AG10803 (cell line): ENCODE measurements at regions not wholly inside any gene's neighbourhood (a gene's known extent, or its start where the extent isn't known, plus 50 kb on each side); places are given as distances from the start of the nearest gene placed in this dataset.

Source experiments
- DNase-seq: peaks from one replicate; pipeline ENCODE4 v3.0.0; 2010; ENCODE audit warnings: low read depth
- H3K4me3 ChIP-seq: 2 replicates; pipeline ENCODE4 v1.5.1; 2011; ENCODE audit warnings: mild to moderate bottlenecking, low read length, control low read depth
- CTCF ChIP-seq: conservative IDR thresholded peaks from 2 replicates; pipeline ENCODE4 v1.5.1; 2011; ENCODE audit warnings: mild to moderate bottlenecking, low read length, control low read depth, inconsistent platforms

DNA sequence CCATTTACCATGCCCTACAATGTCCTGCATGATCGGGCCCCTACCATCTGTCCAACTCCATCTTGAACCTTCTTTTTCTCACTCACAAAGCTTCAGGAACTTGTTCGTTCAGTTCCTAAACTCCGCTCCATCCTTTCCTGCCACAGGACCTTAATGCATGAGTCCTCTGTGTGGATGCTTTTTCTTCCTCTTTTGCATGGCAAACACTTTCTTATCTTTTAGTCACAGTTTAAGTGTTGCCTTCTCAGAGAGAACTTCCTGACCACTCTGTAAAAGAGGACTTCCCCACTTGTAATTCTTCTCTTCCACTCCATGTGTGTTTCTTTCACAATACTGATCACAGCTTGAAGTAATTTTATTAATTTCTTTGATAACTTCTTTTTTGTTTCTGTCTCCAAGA is 54.4 kb upstream of the ETV6 start:
- no peak for DNase-seq
- H3K4me3 ChIP-seq = no peak overlapping the region
- no peak for TF ChIP-seq CTCF

GRCh38 chr12:11596141-11596540 is 53.3 kb upstream of the ETV6 start:
- DNase-seq = no peak
- no peak for TF ChIP-seq CTCF
- no peak overlapping the region for H3K4me3 ChIP-seq

GRCh38 chr12:11598900-11599299 is 50.6 kb upstream of the ETV6 start:
- no peak for TF ChIP-seq CTCF
- H3K4me3 ChIP-seq = no peak overlapping the region
- DNase-seq = no peak
